Dendritic cell treated with granulocyte-macrophage colony-stimulating factor and Interleukin-4, amounts not matched to agents 40 ng/mL and 50 ng/mL, for 4 days (primary cell): ENCODE measurements at regions not wholly inside any gene's neighbourhood (a gene's known extent, or its start where the extent isn't known, plus 50 kb on each side); places are given as distances from the start of the nearest gene placed in this dataset.

ENCODE experiments used
- H3K27ac Mint-ChIP-seq: one replicate; pipeline ENCODE4 v1.8.0; 2022; ENCODE audit warnings: mild to moderate bottlenecking, mixed read lengths
- H3K27me3 Mint-ChIP-seq: one replicate; pipeline ENCODE4 v1.8.0; 2022; ENCODE audit warnings: mild to moderate bottlenecking, mixed read lengths
- H3K36me3 Mint-ChIP-seq: one replicate; pipeline ENCODE4 v1.8.0; 2022; ENCODE audit warnings: low read depth, mixed read lengths
- H3K4me1 Mint-ChIP-seq: one replicate; pipeline ENCODE4 v1.8.0; 2022; ENCODE audit warnings: low read depth, mixed read lengths
- H3K4me3 Mint-ChIP-seq: one replicate; pipeline ENCODE4 v1.8.0; 2022; ENCODE audit warnings: mild to moderate bottlenecking, moderate library complexity, mixed read lengths
- H3K9me3 Mint-ChIP-seq: one replicate; pipeline ENCODE4 v1.8.0; 2022; ENCODE audit warnings: mixed read lengths
- intact Hi-C: fragments of 100-400 bp; cut with micrococcal nuclease; formaldehyde crosslinking; loops from one replicate; pipeline ENCODE4 v1.15.0; 2022

- no peaks in the 10 kb centered on the region for H3K36me3 Mint-ChIP-seq
- H3K4me1 Mint-ChIP-seq, result peaks cover 8% of the 10 kb centered on the region
- H3K4me3 Mint-ChIP-seq, result no peak overlapping the region
- H3K27me3 Mint-ChIP-seq, result no peaks in the 10 kb centered on the region
- intact Hi-C loops, result no loop called here
- H3K27ac Mint-ChIP-seq, result no peak overlapping the region
- H3K9me3 Mint-ChIP-seq, result no peaks in the 10 kb centered on the region
Measured at GRCh38 chr2:147657086-147658000, 187.5 kb upstream of the ACVR2A start.

- Mint-ChIP-seq H3K4me3 (no peak overlapping the region), H3K4me1 (peaks cover 9% of the 10 kb centered on the region), H3K9me3 (no peaks in the 10 kb centered on the region), H3K36me3 (no peaks in the 10 kb centered on the region), H3K27ac (no peak overlapping the region), H3K27me3 (peaks cover 3% of the 10 kb centered on the region)
- intact Hi-C loops, result no loop called here
Measured at GRCh38 chr2:147649998-147650397, 194.8 kb upstream of the ACVR2A start.

GRCh38 chr2:147649286-147649685 lies 195.5 kb upstream of the ACVR2A start:
- H3K27ac Mint-ChIP-seq, result no peak overlapping the region
- intact Hi-C loops, result no loop called here
- H3K4me3 Mint-ChIP-seq, result no peak overlapping the region
- peaks cover 3% of the 10 kb centered on the region for H3K27me3 Mint-ChIP-seq
- no peaks in the 10 kb centered on the region for H3K36me3 Mint-ChIP-seq
- H3K4me1 Mint-ChIP-seq, result peaks cover 11% of the 10 kb centered on the region
- no peaks in the 10 kb centered on the region for H3K9me3 Mint-ChIP-seq

GRCh38 chr2:147648471-147648870 lies 196.4 kb upstream of the ACVR2A start:
- peaks cover 3% of the 10 kb centered on the region for H3K27me3 Mint-ChIP-seq
- intact Hi-C loops, result no loop called here

GRCh38 chr2:147647816-147648215 lies 197.0 kb upstream of the ACVR2A start:
- Mint-ChIP-seq H3K4me3 (no peak overlapping the region), H3K27me3 (peaks cover 3% of the 10 kb centered on the region), H3K4me1 (peaks cover 11% of the 10 kb centered on the region), H3K36me3 (no peaks in the 10 kb centered on the region), H3K27ac (no peak overlapping the region), H3K9me3 (no peaks in the 10 kb centered on the region)
- intact Hi-C loops, result no loop called here

More at GRCh38 chr2:147648471-147648870, 196.4 kb upstream of the ACVR2A start:
- Mint-ChIP-seq H3K27ac (no peak overlapping the region), H3K4me1 (peaks cover 11% of the 10 kb centered on the region), H3K9me3 (no peaks in the 10 kb centered on the region), H3K4me3 (no peak overlapping the region), H3K36me3 (no peaks in the 10 kb centered on the region)

GRCh38 chr2:147646818-147647468 lies 197.9 kb upstream of the ACVR2A start:
- no peaks in the 10 kb centered on the region for H3K36me3 Mint-ChIP-seq

GRCh38 chr2:147644491-147644890 lies 200.3 kb upstream of the ACVR2A start:
- H3K36me3 Mint-ChIP-seq, result no peaks in the 10 kb centered on the region
- H3K4me1 Mint-ChIP-seq, result peaks cover 24% of the 10 kb centered on the region
- H3K27ac Mint-ChIP-seq, result no peak overlapping the region
- no peak overlapping the region for H3K4me3 Mint-ChIP-seq
- no peaks in the 10 kb centered on the region for H3K9me3 Mint-ChIP-seq
- H3K27me3 Mint-ChIP-seq, result no peaks in the 10 kb centered on the region
- intact Hi-C loops, result no loop called here

More at GRCh38 chr2:147646818-147647468, 197.9 kb upstream of the ACVR2A start:
- intact Hi-C loops, result no loop called here
- no peak overlapping the region for H3K27ac Mint-ChIP-seq
- H3K4me3 Mint-ChIP-seq, result no peak overlapping the region
- peaks cover 16% of the 10 kb centered on the region for H3K4me1 Mint-ChIP-seq
- peaks cover 3% of the 10 kb centered on the region for H3K27me3 Mint-ChIP-seq
- no peaks in the 10 kb centered on the region for H3K9me3 Mint-ChIP-seq

GRCh38 chr2:147642765-147643164 lies 202.1 kb upstream of the ACVR2A start:
- H3K4me3 Mint-ChIP-seq, result no peak overlapping the region
- H3K27me3 Mint-ChIP-seq, result no peaks in the 10 kb centered on the region
- no peak overlapping the region for H3K27ac Mint-ChIP-seq
- H3K9me3 Mint-ChIP-seq, result no peaks in the 10 kb centered on the region
- no peaks in the 10 kb centered on the region for H3K36me3 Mint-ChIP-seq
- H3K4me1 Mint-ChIP-seq, result peaks cover 30% of the 10 kb centered on the region
- intact Hi-C loops, result no loop called here

GRCh38 chr2:147641651-147642050 lies 203.2 kb upstream of the ACVR2A start:
- Mint-ChIP-seq H3K27ac (no peak overlapping the region), H3K9me3 (no peaks in the 10 kb centered on the region), H3K4me3 (no peak overlapping the region), H3K4me1 (peaks cover 30% of the 10 kb centered on the region), H3K27me3 (no peaks in the 10 kb centered on the region), H3K36me3 (no peaks in the 10 kb centered on the region)
- intact Hi-C loops, result no loop called here

GRCh38 chr2:147639891-147640290 lies 204.9 kb upstream of the ACVR2A start:
- Mint-ChIP-seq H3K9me3 (no peaks in the 10 kb centered on the region), H3K4me1 (peaks cover 25% of the 10 kb centered on the region), H3K27me3 (no peaks in the 10 kb centered on the region), H3K27ac (no peak overlapping the region), H3K4me3 (no peak overlapping the region), H3K36me3 (no peaks in the 10 kb centered on the region)
- intact Hi-C loops, result loop anchor here (10.0 kb wide), 2 partner anchors 215 to 275 kb away; no protein-coding TSS in a partner anchor

GRCh38 chr2:147639386-147639785 lies 205.4 kb upstream of the ACVR2A start:
- Mint-ChIP-seq H3K4me3 (no peak overlapping the region), H3K9me3 (no peaks in the 10 kb centered on the region), H3K27ac (no peak overlapping the region), H3K27me3 (no peaks in the 10 kb centered on the region), H3K4me1 (peaks cover 25% of the 10 kb centered on the region), H3K36me3 (no peaks in the 10 kb centered on the region)
- intact Hi-C loops, result loop anchor here (10.0 kb wide), 2 partner anchors 215 to 275 kb away; no protein-coding TSS in a partner anchor

GRCh38 chr2:147636886-147637285 lies 207.9 kb upstream of the ACVR2A start:
- H3K27ac Mint-ChIP-seq, result peak overlapping the region; percentile 71
- H3K27me3 Mint-ChIP-seq, result no peaks in the 10 kb centered on the region
- intact Hi-C loops, result loop anchor here (2.0 to 10.0 kb wide), 3 partner anchors 52 to 278 kb away; no protein-coding TSS in a partner anchor

GRCh38 chr2:147636238-147636882 lies 208.5 kb upstream of the ACVR2A start:
- no peaks in the 10 kb centered on the region for H3K36me3 Mint-ChIP-seq
- no peaks in the 10 kb centered on the region for H3K27me3 Mint-ChIP-seq
- H3K9me3 Mint-ChIP-seq, result no peaks in the 10 kb centered on the region
- H3K4me1 Mint-ChIP-seq, result peaks cover 14% of the 10 kb centered on the region
- peak overlapping the region; percentile 71 for H3K27ac Mint-ChIP-seq
- intact Hi-C loops, result loop anchor here (2.0 to 10.0 kb wide), 3 partner anchors 52 to 278 kb away; no protein-coding TSS in a partner anchor
- peak overlapping the region; percentile 14 for H3K4me3 Mint-ChIP-seq

More at GRCh38 chr2:147636886-147637285, 207.9 kb upstream of the ACVR2A start:
- no peaks in the 10 kb centered on the region for H3K36me3 Mint-ChIP-seq
- no peaks in the 10 kb centered on the region for H3K9me3 Mint-ChIP-seq
- peak overlapping the region; percentile 14 for H3K4me3 Mint-ChIP-seq
- H3K4me1 Mint-ChIP-seq, result peaks cover 19% of the 10 kb centered on the region
